IMR-90 (cell line): ENCODE measurements at regions not wholly inside any gene's neighbourhood (a gene's known extent, or its start where the extent isn't known, plus 50 kb on each side); places are given as distances from the start of the nearest gene placed in this dataset.

Experiments used
- CTCF ChIP-seq: conservative IDR thresholded peaks from 2 replicates; pipeline ENCODE4 v1.5.1; 2012; ENCODE audit warnings: mild to moderate bottlenecking, low read depth, low read length, improper control_type of control experiment
- ELK1 ChIP-seq: fragments of 150-350 bp; IDR thresholded peaks from 2 replicates; pipeline ENCODE4 v1.6.1; 2016; ENCODE audit warnings: low read depth, mild to moderate bottlenecking, low read length, moderate library complexity, borderline replicate concordance
- MAZ ChIP-seq: IDR thresholded peaks from 2 replicates; pipeline ENCODE4 v1.6.1; 2012; ENCODE audit warnings: low read depth, mild to moderate bottlenecking, low read length, improper control_type of control experiment, moderate library complexity, borderline replicate concordance
- POLR2A ChIP-seq: IDR thresholded peaks from 2 replicates; pipeline ENCODE4 v1.6.1; 2012; ENCODE audit warnings: mild to moderate bottlenecking, low read depth, low read length
- RAD21 ChIP-seq: IDR thresholded peaks from 2 replicates; pipeline ENCODE4 v1.6.1; 2012; ENCODE audit warnings: low read length, improper control_type of control experiment
- RCOR1 ChIP-seq: IDR thresholded peaks from 2 replicates; pipeline ENCODE4 v1.6.1; 2012; ENCODE audit warnings: mild to moderate bottlenecking, low read length, improper control_type of control experiment; ENCODE audit not compliant: insufficient replicate concordance
- USF2 ChIP-seq: fragments of 150-350 bp; IDR thresholded peaks from 2 replicates; pipeline ENCODE4 v1.6.1; 2017; ENCODE audit warnings: mild to moderate bottlenecking, antibody characterized with exemption, low read length, low read depth

GRCh38 chr13:96900986-96901385 is 93.3 kb downstream of the OXGR1 start:
- TF ChIP-seq CTCF (no peak), MAZ (no peak), POLR2A (no peak), RAD21 (no peak), ELK1 (no peak), RCOR1 (no peak), USF2 (no peak)
